KMS-11 (cell line): ENCODE measurements at regions not wholly inside any gene's neighbourhood (a gene's known extent, or its start where the extent isn't known, plus 50 kb on each side); places are given as distances from the start of the nearest gene placed in this dataset.

Experiments used
- H2AFZ ChIP-seq: fragments of 200-600 bp; sonication (generic); 2 replicates; pipeline ENCODE4 v1.6.1; 2016; ENCODE audit warnings: antibody characterized with exemption, mixed run types, low read depth
- H3K27ac ChIP-seq: fragments of 200-600 bp; sonication (generic); 2 replicates; pipeline ENCODE4 v1.6.1; 2016; ENCODE audit warnings: mild to moderate bottlenecking, mixed run types
- H3K27me3 ChIP-seq: fragments of 200-600 bp; sonication (generic); 2 replicates; pipeline ENCODE4 v1.6.1; 2017; ENCODE audit warnings: mild to moderate bottlenecking, low read depth, mixed run types, moderate library complexity; ENCODE audit not compliant: insufficient read depth
- H3K36me3 ChIP-seq: fragments of 200-600 bp; sonication (generic); 2 replicates; pipeline ENCODE4 v1.6.1; 2017; ENCODE audit warnings: mild to moderate bottlenecking, mixed run types; ENCODE audit not compliant: insufficient read depth
- H3K4me1 ChIP-seq: fragments of 200-600 bp; sonication (generic); 2 replicates; pipeline ENCODE4 v1.6.1; 2016; ENCODE audit warnings: mild to moderate bottlenecking, low read depth, mixed run types; ENCODE audit not compliant: poor library complexity, severe bottlenecking
- H3K4me2 ChIP-seq: fragments of 200-600 bp; sonication (generic); 2 replicates; pipeline ENCODE4 v1.7.0; 2016; ENCODE audit warnings: mild to moderate bottlenecking, mixed run types
- H3K4me3 ChIP-seq: fragments of 200-600 bp; sonication (generic); IDR thresholded peaks from 2 replicates; pipeline ENCODE4 v1.6.1; 2017; ENCODE audit warnings: low read depth, low read length, mixed read lengths; ENCODE audit not compliant: insufficient read depth
- H3K79me2 ChIP-seq: fragments of 200-600 bp; sonication (generic); 2 replicates; pipeline ENCODE4 v1.6.1; 2016; ENCODE audit warnings: low read depth, mixed run types; ENCODE audit not compliant: insufficient read depth
- H3K9ac ChIP-seq: fragments of 200-600 bp; sonication (generic); 2 replicates; pipeline ENCODE4 v1.6.1; 2016; ENCODE audit warnings: mild to moderate bottlenecking, mixed run types
- H4K20me1 ChIP-seq: fragments of 200-600 bp; sonication (generic); 2 replicates; pipeline ENCODE4 v1.6.1; 2016; ENCODE audit warnings: mild to moderate bottlenecking, mixed run types; ENCODE audit not compliant: insufficient read depth
- TF ChIP-seq, protein P1 (sequence below): fragments of 200-600 bp; sonication (generic); conservative IDR thresholded peaks from 2 replicates; pipeline ENCODE4 v1.6.1; 2017; ENCODE audit warnings: low read depth, mild to moderate bottlenecking, antibody characterized with exemption, low read length, moderate library complexity, mixed read lengths

GRCh38 chr3:25904206-25904605 is 114.3 kb downstream of the OXSM start:
- H3K4me1 ChIP-seq, result no peaks in the 10 kb centered on the region
- no peaks in the 10 kb centered on the region for H3K27me3 ChIP-seq
- no peaks in the 10 kb centered on the region for H4K20me1 ChIP-seq
- no peak overlapping the region for H3K27ac ChIP-seq
- H3K4me2 ChIP-seq, result no peak overlapping the region
- TF ChIP-seq, protein P1, sequence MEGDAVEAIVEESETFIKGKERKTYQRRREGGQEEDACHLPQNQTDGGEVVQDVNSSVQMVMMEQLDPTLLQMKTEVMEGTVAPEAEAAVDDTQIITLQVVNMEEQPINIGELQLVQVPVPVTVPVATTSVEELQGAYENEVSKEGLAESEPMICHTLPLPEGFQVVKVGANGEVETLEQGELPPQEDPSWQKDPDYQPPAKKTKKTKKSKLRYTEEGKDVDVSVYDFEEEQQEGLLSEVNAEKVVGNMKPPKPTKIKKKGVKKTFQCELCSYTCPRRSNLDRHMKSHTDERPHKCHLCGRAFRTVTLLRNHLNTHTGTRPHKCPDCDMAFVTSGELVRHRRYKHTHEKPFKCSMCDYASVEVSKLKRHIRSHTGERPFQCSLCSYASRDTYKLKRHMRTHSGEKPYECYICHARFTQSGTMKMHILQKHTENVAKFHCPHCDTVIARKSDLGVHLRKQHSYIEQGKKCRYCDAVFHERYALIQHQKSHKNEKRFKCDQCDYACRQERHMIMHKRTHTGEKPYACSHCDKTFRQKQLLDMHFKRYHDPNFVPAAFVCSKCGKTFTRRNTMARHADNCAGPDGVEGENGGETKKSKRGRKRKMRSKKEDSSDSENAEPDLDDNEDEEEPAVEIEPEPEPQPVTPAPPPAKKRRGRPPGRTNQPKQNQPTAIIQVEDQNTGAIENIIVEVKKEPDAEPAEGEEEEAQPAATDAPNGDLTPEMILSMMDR, result no peak
- H3K9ac ChIP-seq, result no peak overlapping the region
- H3K79me2 ChIP-seq, result no peaks in the 10 kb centered on the region
- no peak overlapping the region for H2AFZ ChIP-seq
- no peak overlapping the region for H3K4me3 ChIP-seq
- no peaks in the 10 kb centered on the region for H3K36me3 ChIP-seq

GRCh38 chr3:25906132-25906906 is 116.4 kb downstream of the OXSM start:
- H3K9ac ChIP-seq, result no peak overlapping the region
- H3K4me1 ChIP-seq, result no peaks in the 10 kb centered on the region
- H3K79me2 ChIP-seq, result no peaks in the 10 kb centered on the region
- no peaks in the 10 kb centered on the region for H3K36me3 ChIP-seq
- H3K27me3 ChIP-seq, result no peaks in the 10 kb centered on the region
- H2AFZ ChIP-seq, result no peak overlapping the region
- H3K4me3 ChIP-seq, result no peak overlapping the region
- TF ChIP-seq, protein P1, result no peak
- no peak overlapping the region for H3K4me2 ChIP-seq
- no peaks in the 10 kb centered on the region for H4K20me1 ChIP-seq
- H3K27ac ChIP-seq, result no peak overlapping the region

DNA sequence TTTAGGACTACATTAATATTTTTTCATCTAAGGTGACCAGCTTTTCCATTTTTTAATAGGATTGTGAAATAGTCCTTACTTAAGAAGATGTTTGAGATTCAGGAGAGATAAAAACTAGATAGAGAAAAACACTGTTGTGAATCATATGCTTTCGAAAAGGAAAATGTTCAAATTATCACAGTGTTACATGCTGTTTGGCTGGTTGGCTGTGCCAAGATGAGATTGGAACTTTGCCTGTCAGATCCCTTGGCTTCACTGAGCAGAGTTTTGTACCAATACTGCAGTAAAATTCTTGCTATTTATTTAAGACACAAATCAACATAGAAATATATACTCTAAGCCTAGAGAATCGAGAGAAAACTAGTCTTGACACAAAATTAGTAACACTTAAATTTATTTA is 117.2 kb downstream of the OXSM start:
- Histone ChIP-seq H3K4me3 (no peak overlapping the region), H3K27ac (no peak overlapping the region), H3K79me2 (no peaks in the 10 kb centered on the region), H3K27me3 (no peaks in the 10 kb centered on the region), H3K9ac (no peak overlapping the region), H3K4me2 (no peak overlapping the region), H4K20me1 (no peaks in the 10 kb centered on the region), H3K36me3 (no peaks in the 10 kb centered on the region), H2AFZ (no peak overlapping the region), H3K4me1 (no peaks in the 10 kb centered on the region)
- TF ChIP-seq, protein P1, result no peak

GRCh38 chr3:25910105-25910504 is 120.2 kb downstream of the OXSM start:
- H3K4me1 ChIP-seq, result no peaks in the 10 kb centered on the region
- no peak overlapping the region for H3K9ac ChIP-seq
- H3K4me2 ChIP-seq, result no peak overlapping the region
- H2AFZ ChIP-seq, result no peak overlapping the region
- H3K4me3 ChIP-seq, result no peak overlapping the region
- no peak overlapping the region for H3K27ac ChIP-seq
- no peaks in the 10 kb centered on the region for H3K27me3 ChIP-seq
- TF ChIP-seq, protein P1, result no peak
- no peaks in the 10 kb centered on the region for H3K36me3 ChIP-seq
- H4K20me1 ChIP-seq, result no peaks in the 10 kb centered on the region
- H3K79me2 ChIP-seq, result no peaks in the 10 kb centered on the region
